ENCODE measurements at regions not wholly inside any gene's neighbourhood (a gene's known extent, or its start where the extent isn't known, plus 50 kb on each side); places are given as distances from the start of the nearest gene placed in this dataset.

GRCh38 chr10:61844116-61844822 lies 57.2 kb upstream of the ARID5B start:
- DNase-seq (no peak), ATAC-seq (no peak)
- TF ChIP-seq POLR2A (IDR thresholded peaks at IDR 0.05) (no peak), CTCF (IDR thresholded peaks at IDR 0.05) (no peak)
- Histone ChIP-seq H3K9me3 (no peaks in the 10 kb centered on the region), H3K36me3 (no peaks in the 10 kb centered on the region), H3K4me3 (no peak overlapping the region), H3K27ac (no peak overlapping the region), H3K27me3 (no peaks in the 10 kb centered on the region), H3K4me1 (no peaks in the 10 kb centered on the region)
- intact Hi-C loops (cut with DNase I) = no loop called here
- 78% methylated on average over 3 of the region's 4 CpGs for WGBS (ENCODE audit: insufficient coverage, low coverage, low lambda C conversion rate, missing lambda C conversion rate)

- no peak overlapping the region for H3K27ac ChIP-seq
Measured at GRCh38 chr10:61845196-61845949, 56.1 kb upstream of the ARID5B start.

DNA sequence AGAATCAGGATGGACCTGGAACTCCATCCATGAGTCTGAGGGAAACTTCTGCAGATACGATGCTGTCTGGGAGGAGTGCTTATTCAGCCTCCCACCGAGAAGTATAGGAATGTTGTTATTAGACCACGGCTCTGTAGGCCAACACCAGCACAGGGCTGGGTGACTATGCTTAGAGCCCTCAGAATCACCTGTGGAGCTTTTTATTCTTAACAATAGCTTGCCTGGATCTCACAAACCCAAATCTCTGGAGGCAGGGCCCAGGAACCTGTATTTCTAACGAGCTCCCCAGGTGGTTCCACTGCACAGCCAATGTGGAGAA lies 55.6 kb upstream of the ARID5B start:
- no peak for TF ChIP-seq POLR2A (IDR thresholded peaks at IDR 0.05)
- no peak for TF ChIP-seq CTCF (IDR thresholded peaks at IDR 0.05)
- WGBS (ENCODE audit: insufficient coverage, low coverage, low lambda C conversion rate, missing lambda C conversion rate) = 83% methylated on average over 2 of the region's 4 CpGs
- no peak for ATAC-seq

More at GRCh38 chr10:61845196-61845949, 56.1 kb upstream of the ARID5B start:
- DNase-seq (no peak), ATAC-seq (no peak)
- TF ChIP-seq CTCF (IDR thresholded peaks at IDR 0.05) (no peak), POLR2A (IDR thresholded peaks at IDR 0.05) (no peak)
- H3K36me3 ChIP-seq = no peaks in the 10 kb centered on the region
- WGBS (ENCODE audit: insufficient coverage, low coverage, low lambda C conversion rate, missing lambda C conversion rate) = 86% methylated on average over 2 of the region's 2 CpGs
- H3K9me3 ChIP-seq = no peaks in the 10 kb centered on the region
- H3K27me3 ChIP-seq = no peaks in the 10 kb centered on the region
- H3K4me3 ChIP-seq = no peak overlapping the region
- H3K4me1 ChIP-seq = no peaks in the 10 kb centered on the region
- intact Hi-C loops (cut with DNase I) = no loop called here

GRCh38 chr10:61846370-61847031 lies 55.0 kb upstream of the ARID5B start:
- ATAC-seq (no peak), DNase-seq (no peak)
- Histone ChIP-seq H3K4me1 (no peaks in the 10 kb centered on the region), H3K27ac (no peak overlapping the region), H3K27me3 (no peaks in the 10 kb centered on the region), H3K36me3 (no peaks in the 10 kb centered on the region), H3K4me3 (no peak overlapping the region), H3K9me3 (no peaks in the 10 kb centered on the region)
- TF ChIP-seq POLR2A (IDR thresholded peaks at IDR 0.05) (no peak), CTCF (IDR thresholded peaks at IDR 0.05) (no peak)
- intact Hi-C loops (cut with DNase I) = no loop called here
- WGBS (ENCODE audit: insufficient coverage, low coverage, low lambda C conversion rate, missing lambda C conversion rate) = 63% methylated on average over 3 of the region's 5 CpGs

More for the DNA sequence above, 55.6 kb upstream of the ARID5B start:
- intact Hi-C loops (cut with DNase I) = no loop called here
- Histone ChIP-seq H3K9me3 (no peaks in the 10 kb centered on the region), H3K4me3 (no peak overlapping the region), H3K4me1 (no peaks in the 10 kb centered on the region), H3K36me3 (no peaks in the 10 kb centered on the region), H3K27ac (no peak overlapping the region), H3K27me3 (no peaks in the 10 kb centered on the region)
- no peak for DNase-seq

All from right lobe of liver (tissue), 6 donors.